H9 (cell line): ENCODE measurements at regions not wholly inside any gene's neighbourhood (a gene's known extent, or its start where the extent isn't known, plus 50 kb on each side); places are given as distances from the start of the nearest gene placed in this dataset.

Experiments
- DNase-seq: peaks from one replicate; pipeline ENCODE4 v3.0.0-alpha.2; 2017
- H2AFZ ChIP-seq: one replicate; pipeline ENCODE4 v1.6.1; 2013; ENCODE audit warnings: mild to moderate bottlenecking, low read length, control low read depth, moderate library complexity
- H2AK5ac ChIP-seq: 2 replicates; pipeline ENCODE4 v1.6.1; 2013; ENCODE audit warnings: low read length, control low read depth, mixed read lengths; ENCODE audit not compliant: insufficient read length
- H2BK120ac ChIP-seq: one replicate; pipeline ENCODE4 v1.6.1; 2013; ENCODE audit warnings: low read depth, mild to moderate bottlenecking, low read length, control low read depth, inconsistent platforms; ENCODE audit not compliant: poor library complexity, severe bottlenecking
- H2BK12ac ChIP-seq: 2 replicates; pipeline ENCODE4 v1.6.1; 2013; ENCODE audit warnings: low read length, control low read depth, mixed read lengths, low read depth; ENCODE audit not compliant: insufficient read length
- H2BK15ac ChIP-seq: 2 replicates; pipeline ENCODE4 v1.6.1; 2013; ENCODE audit warnings: low read depth, low read length, control low read depth
- H2BK20ac ChIP-seq: one replicate; pipeline ENCODE4 v1.6.1; 2013; ENCODE audit warnings: low read depth, mild to moderate bottlenecking, low read length, control low read depth, inconsistent platforms; ENCODE audit not compliant: poor library complexity, severe bottlenecking
- H2BK5ac ChIP-seq: 2 replicates; pipeline ENCODE4 v1.6.1; 2013; ENCODE audit warnings: low read length, control low read depth, mixed read lengths; ENCODE audit not compliant: insufficient read length
- H3K14ac ChIP-seq: 2 replicates; pipeline ENCODE4 v1.6.1; 2013; ENCODE audit warnings: low read length, control low read depth; ENCODE audit not compliant: insufficient read depth
- H3K18ac ChIP-seq: 2 replicates; pipeline ENCODE4 v1.6.1; 2013; ENCODE audit warnings: low read depth, mild to moderate bottlenecking, mixed read lengths, low read length, control low read depth; ENCODE audit not compliant: insufficient read length
- H3K23ac ChIP-seq: 2 replicates; pipeline ENCODE4 v1.6.1; 2013; ENCODE audit warnings: low read length, control low read depth, mixed read lengths, low read depth; ENCODE audit not compliant: insufficient read length
- H3K23me2 ChIP-seq: 2 replicates; pipeline ENCODE4 v1.6.1; 2013; ENCODE audit warnings: low read depth, mild to moderate bottlenecking, mixed read lengths, low read length, control low read depth; ENCODE audit not compliant: insufficient read length, poor library complexity, severe bottlenecking
- H3K27ac ChIP-seq: 2 replicates; pipeline ENCODE4 v1.5.1; 2013; ENCODE audit warnings: low read length, control low read depth, mixed read lengths, low read depth; ENCODE audit not compliant: insufficient read length
- H3K27me3 ChIP-seq: 2 replicates; pipeline ENCODE4 v1.6.1; 2013; ENCODE audit warnings: low read length, control low read depth, inconsistent platforms; ENCODE audit not compliant: insufficient read depth
- H3K4ac ChIP-seq: 2 replicates; pipeline ENCODE4 v1.6.1; 2013; ENCODE audit warnings: low read depth, mild to moderate bottlenecking, control low read depth, inconsistent platforms, low read length, moderate library complexity
- H3K4me1 ChIP-seq: 2 replicates; pipeline ENCODE4 v1.6.1; 2013; ENCODE audit warnings: low read length, control low read depth, inconsistent platforms; ENCODE audit not compliant: insufficient read depth
- H3K4me2 ChIP-seq: 2 replicates; pipeline ENCODE4 v1.6.1; 2013; ENCODE audit warnings: low read length, control low read depth, mixed read lengths; ENCODE audit not compliant: insufficient read length, insufficient read depth
- H3K56ac ChIP-seq: 2 replicates; pipeline ENCODE4 v1.6.1; 2013; ENCODE audit warnings: low read depth, mild to moderate bottlenecking, mixed read lengths, low read length, control low read depth; ENCODE audit not compliant: insufficient read length
- H3K79me1 ChIP-seq: 2 replicates; pipeline ENCODE4 v1.6.1; 2013; ENCODE audit warnings: low read depth, mild to moderate bottlenecking, moderate library complexity, low read length, control low read depth, inconsistent platforms; ENCODE audit not compliant: insufficient read depth, poor library complexity, severe bottlenecking
- H3K79me2 ChIP-seq: 2 replicates; pipeline ENCODE4 v1.6.1; 2013; ENCODE audit warnings: low read length, control low read depth, inconsistent platforms; ENCODE audit not compliant: insufficient read depth
- H3K9ac ChIP-seq: 2 replicates; pipeline ENCODE4 v1.6.1; 2013; ENCODE audit warnings: low read length, control low read depth, mixed read lengths; ENCODE audit not compliant: insufficient read length; ENCODE audit errors: extremely low read depth
- H3K9me3 ChIP-seq: one replicate; pipeline ENCODE4 v1.6.1; 2013; ENCODE audit warnings: low read depth, low read length, inconsistent platforms; ENCODE audit not compliant: control insufficient read depth
- H3T11ph ChIP-seq: one replicate; pipeline ENCODE4 v1.6.1; 2013; ENCODE audit warnings: mild to moderate bottlenecking, low read length, control low read depth, inconsistent platforms
- H4K20me1 ChIP-seq: one replicate; pipeline ENCODE4 v1.6.1; 2013; ENCODE audit not compliant: control insufficient read depth, insufficient read length, insufficient read depth
- H4K5ac ChIP-seq: 2 replicates; pipeline ENCODE4 v1.6.1; 2013; ENCODE audit warnings: low read depth, mild to moderate bottlenecking, mixed read lengths, low read length, control low read depth; ENCODE audit not compliant: insufficient read length
- H4K8ac ChIP-seq: replicated peaks from 2 replicates; pipeline ENCODE4 v1.6.1; 2013; ENCODE audit warnings: low read length, control low read depth, mixed read lengths, low read depth; ENCODE audit not compliant: insufficient read length
- H4K91ac ChIP-seq: 2 replicates; pipeline ENCODE4 v1.6.1; 2013; ENCODE audit warnings: low read depth, mild to moderate bottlenecking, moderate library complexity, mixed read lengths, low read length, control low read depth; ENCODE audit not compliant: insufficient read length
- H3K27ac Mint-ChIP-seq, 3 experiments: 2 replicates in 2 of 3; 3 replicates in 1 of 3; pipeline ENCODE4 v1.8.0; 2020 to 2021; ENCODE audit warnings: mixed read lengths in 3 of 3, mild to moderate bottlenecking in 1 of 3, moderate library complexity in 1 of 3
- H3K27me3 Mint-ChIP-seq: 2 replicates; pipeline ENCODE4 v1.8.0; 2021; ENCODE audit warnings: low read depth, mild to moderate bottlenecking, moderate library complexity, mixed read lengths
- H3K36me3 Mint-ChIP-seq, 3 experiments: 2 replicates in 2 of 3; 3 replicates in 1 of 3; pipeline ENCODE4 v1.8.0; 2020 to 2021; ENCODE audit warnings: low read depth in 3 of 3, mixed read lengths in 3 of 3; ENCODE audit not compliant: insufficient read depth in 1 of 3
- H3K4me1 Mint-ChIP-seq, 2 experiments: 2 replicates each; pipeline ENCODE4 v1.8.0; 2020; ENCODE audit warnings: mixed read lengths in 2 of 2
- H3K4me3 Mint-ChIP-seq, 2 experiments: 2 replicates in 1 of 2; 3 replicates in 1 of 2; pipeline ENCODE4 v1.8.0; 2020 to 2021; ENCODE audit warnings: mild to moderate bottlenecking in 2 of 2, mixed read lengths in 2 of 2, moderate library complexity in 1 of 2
- H3K9me3 Mint-ChIP-seq, 2 experiments: 2 replicates in 1 of 2; 3 replicates in 1 of 2; pipeline ENCODE4 v1.8.0; 2020; ENCODE audit warnings: mild to moderate bottlenecking in 2 of 2, mixed read lengths in 2 of 2, moderate library complexity in 1 of 2
- CTCF ChIP-seq: fragments of 200-600 bp; sonication (generic); conservative IDR thresholded peaks from 3 replicates; pipeline ENCODE4 v1.8.0; 2021; ENCODE audit warnings: antibody characterized with exemption, mild to moderate bottlenecking
- WGBS: extraction: QIAGEN DNeasy Blood & Tissue Kit; methylation state at CpG from one replicate; pipeline ENCODE4 v1.1.7; 2013; ENCODE audit warnings: missing lambda C conversion rate, low lambda C conversion rate, mixed read lengths; ENCODE audit not compliant: insufficient read length; ENCODE audit errors: extremely low coverage; 5-methylcytosine and 5-hydroxymethylcytosine counted together

- no peak overlapping the region for H3K9ac ChIP-seq
- H2BK12ac ChIP-seq, result no peak overlapping the region
- no peak overlapping the region for H2BK120ac ChIP-seq
- H2AK5ac ChIP-seq, result no peak overlapping the region
- no peak overlapping the region for H2BK15ac ChIP-seq
- no peaks in the 10 kb centered on the region for H3K4me1 ChIP-seq
- H3K56ac ChIP-seq, result no peak overlapping the region
- Mint-ChIP-seq H3K9me3 (no peaks in the 10 kb centered on the region), H3K4me1 (no peaks in the 10 kb centered on the region), H3K36me3 (no peaks in the 10 kb centered on the region), H3K27ac (no peak overlapping the region), H3K27me3 (no peaks in the 10 kb centered on the region), H3K4me3 (no peak overlapping the region)
- H2AFZ ChIP-seq, result no peak overlapping the region
- no peak for TF ChIP-seq CTCF
- no peaks in the 10 kb centered on the region for H3K79me1 ChIP-seq
- no peaks in the 10 kb centered on the region for H3K79me2 ChIP-seq
- H2BK20ac ChIP-seq, result no peak overlapping the region
- no peaks in the 10 kb centered on the region for H3K27me3 ChIP-seq
- H3K14ac ChIP-seq, result no peak overlapping the region
- H4K91ac ChIP-seq, result no peak overlapping the region
- H3K9me3 ChIP-seq, result no peaks in the 10 kb centered on the region
- no peak overlapping the region for H4K5ac ChIP-seq
- no peak overlapping the region for H3K23ac ChIP-seq
- no peak overlapping the region for H3K27ac ChIP-seq
- H3K4me2 ChIP-seq, result no peak overlapping the region
- H4K8ac ChIP-seq, result no peak overlapping the region
- no peak for DNase-seq
- no peaks in the 10 kb centered on the region for H3K23me2 ChIP-seq
- no peaks in the 10 kb centered on the region for H4K20me1 ChIP-seq
- H3K18ac ChIP-seq, result no peak overlapping the region
- no peak overlapping the region for H2BK5ac ChIP-seq
- H3K4ac ChIP-seq, result no peak overlapping the region
- H3T11ph ChIP-seq, result no peak overlapping the region
- no CpG with 5 or more reads among the region's 1 CpG for WGBS
These were observed 898.4 kb upstream of the CELF4 start for GRCh38 chr18:38464024-38464423.
